ENCODE measurements at regions not wholly inside any gene's neighbourhood (a gene's known extent, or its start where the extent isn't known, plus 50 kb on each side); places are given as distances from the start of the nearest gene placed in this dataset.

GRCh38 chr20:4600308-4601014, 85.8 kb upstream of the PRNP start:
- DNase-seq: no peak

DNA sequence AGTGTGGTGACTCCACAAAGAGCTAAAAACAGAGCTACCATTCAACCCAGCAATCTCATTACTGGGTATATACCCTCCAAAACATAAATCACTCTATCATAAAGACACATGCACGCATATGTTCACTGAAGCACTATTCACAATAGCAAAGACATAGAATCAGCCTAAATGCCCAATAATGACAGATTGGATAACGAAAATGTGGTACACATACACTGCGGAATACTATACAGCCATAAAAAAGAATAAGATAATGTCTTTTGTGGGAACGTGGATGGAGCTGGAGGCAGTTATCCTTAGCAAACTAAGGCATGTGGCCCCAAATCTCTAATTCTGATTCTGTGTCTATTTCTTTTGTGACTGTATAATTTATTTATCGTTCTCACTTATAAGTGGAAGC, 89.0 kb upstream of the PRNP start:
- DNase-seq: no peak

- DNase-seq: no peak
Observed at GRCh38 chr20:4593149-4593525, 93.1 kb upstream of the PRNP start.

- DNase-seq: peak; percentile 61
Observed at GRCh38 chr20:4592316-4593148, 93.7 kb upstream of the PRNP start.

DNA sequence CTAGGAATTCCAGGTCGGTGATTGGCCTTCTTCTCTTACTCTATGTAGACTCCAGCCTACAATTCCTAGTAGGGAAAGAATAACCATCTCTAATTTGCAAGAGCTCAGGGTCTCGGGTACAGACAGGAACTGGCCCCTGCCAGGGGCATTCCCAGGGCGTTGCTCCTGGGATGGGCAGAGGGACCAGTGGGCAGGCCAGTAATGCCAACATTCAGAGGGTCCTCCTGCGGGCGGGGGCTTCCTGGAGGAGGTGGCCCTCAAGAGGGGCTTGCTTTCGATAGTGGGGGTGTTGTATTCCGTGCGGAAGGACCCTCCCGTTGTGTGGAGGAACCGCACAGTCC, 94.3 kb upstream of the PRNP start:
- no peak for DNase-seq

- DNase-seq: no peak
Observed at GRCh38 chr20:4585758-4586157, 100.5 kb upstream of the PRNP start.

GRCh38 chr20:4585104-4585753, 101.0 kb upstream of the PRNP start:
- DNase-seq: no peak

GRCh38 chr20:4584510-4584909, 101.7 kb upstream of the PRNP start:
- no peak for DNase-seq

DNA sequence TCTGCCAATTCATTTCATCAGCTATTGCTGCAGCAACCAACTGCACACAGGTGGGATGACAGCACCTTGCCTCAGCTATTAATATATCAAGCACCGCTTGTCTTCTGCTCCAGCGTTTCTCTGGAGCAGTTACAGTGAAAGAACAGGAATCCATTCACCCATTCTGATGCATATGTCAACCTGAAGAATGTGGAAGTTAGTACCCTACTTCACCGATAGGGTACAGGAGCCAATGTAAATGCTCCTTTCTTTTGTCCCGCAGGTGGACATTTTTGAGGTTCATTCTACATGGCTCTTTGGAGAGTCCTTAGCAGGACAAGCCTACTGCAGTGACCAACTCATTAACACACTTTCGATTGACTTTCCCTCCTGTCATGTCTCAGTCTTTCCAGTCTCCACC, 104.4 kb upstream of the PRNP start:
- DNase-seq: no peak

GRCh38 chr20:4578375-4578774, 107.9 kb upstream of the PRNP start:
- DNase-seq: no peak

DNA sequence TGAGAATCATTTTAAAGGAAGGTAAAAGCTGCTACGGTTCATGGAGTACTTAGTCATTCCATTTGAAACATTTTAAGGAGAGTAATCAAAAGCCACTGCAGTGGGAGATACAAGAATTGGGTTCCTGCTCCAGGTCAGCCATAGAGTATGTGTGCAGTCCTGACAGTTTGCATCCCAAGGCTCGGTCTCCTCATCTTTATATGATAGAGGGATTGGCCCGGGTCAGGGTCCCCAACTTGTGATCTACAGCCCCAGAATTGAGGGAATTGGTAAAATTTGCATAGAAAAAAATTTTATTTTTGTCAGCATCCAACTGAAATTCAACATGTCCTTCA, 111.9 kb upstream of the PRNP start:
- no peak for DNase-seq

DNA sequence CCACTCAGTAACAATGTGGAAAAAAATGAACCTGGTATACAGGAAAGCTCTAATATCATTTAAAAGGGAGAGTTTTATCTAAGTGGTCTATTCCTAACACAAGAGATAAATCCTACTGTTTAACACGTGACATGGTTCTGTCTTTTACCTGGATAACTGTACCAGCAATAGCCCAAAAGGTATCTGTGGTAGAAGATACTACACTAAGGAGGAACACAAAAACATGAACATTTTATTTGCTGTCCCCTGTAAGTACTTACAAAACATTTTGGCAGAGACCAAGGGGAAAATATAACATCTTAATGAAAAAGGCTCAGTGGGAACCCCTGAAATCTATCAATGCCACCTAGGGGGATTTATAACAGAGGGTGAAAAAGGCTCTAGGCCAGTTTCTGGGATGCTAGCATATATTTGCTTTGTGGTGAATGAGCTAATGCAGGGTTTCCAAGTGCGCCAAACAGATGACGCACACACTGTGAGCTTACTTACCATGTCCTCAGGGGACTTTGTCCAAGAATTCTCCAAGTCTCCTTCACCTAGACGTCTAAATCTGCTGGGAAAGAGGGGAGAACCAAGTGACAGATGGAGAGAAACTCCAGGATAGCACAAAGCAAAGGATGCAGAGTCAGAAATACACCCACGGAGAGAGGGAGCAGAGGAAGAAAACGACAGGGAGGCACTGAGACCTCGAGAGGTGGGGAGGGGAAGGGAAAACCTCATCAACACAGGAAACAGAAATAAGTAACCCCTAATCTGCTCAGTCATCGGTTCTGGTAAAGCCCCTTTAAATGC, 112.5 kb upstream of the PRNP start:
- DNase-seq: no peak

DNA sequence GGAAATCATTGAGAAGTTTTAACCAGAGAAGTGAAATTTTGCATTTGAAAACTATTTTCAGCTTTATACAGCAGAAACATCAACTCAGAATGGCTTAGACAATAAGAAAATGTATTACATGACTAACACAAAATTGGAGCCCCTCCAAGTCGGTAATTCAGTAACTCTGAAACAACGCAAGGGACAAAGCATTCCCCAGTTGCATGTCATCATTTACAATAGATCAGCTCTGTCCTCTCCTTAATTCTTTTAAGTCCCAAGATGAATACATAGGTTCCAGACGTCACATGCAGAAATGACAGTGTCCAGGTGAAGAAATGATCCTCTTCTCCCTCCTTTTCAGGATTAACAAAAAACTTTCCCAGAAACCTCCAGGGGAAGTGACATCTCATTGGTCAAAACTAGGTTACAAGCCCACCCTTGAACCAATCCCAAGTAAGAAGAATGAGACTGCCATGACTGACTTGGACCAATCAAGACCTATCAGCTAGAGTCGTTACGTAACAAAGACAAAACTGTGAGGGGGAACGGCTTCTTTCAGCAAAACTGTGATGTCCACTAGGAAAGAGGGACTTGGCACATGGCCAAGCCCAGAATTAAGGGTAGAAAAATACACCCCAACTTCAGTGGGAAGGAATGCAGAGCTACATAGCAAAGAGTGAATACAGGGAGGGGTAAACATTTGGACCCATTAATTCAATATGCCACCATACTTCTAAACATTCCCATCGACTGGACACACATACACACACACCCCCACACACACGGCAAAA, 114.3 kb upstream of the PRNP start:
- DNase-seq: no peak

- DNase-seq: no peak
Observed at GRCh38 chr20:4569865-4570264, 116.4 kb upstream of the PRNP start.

DNA sequence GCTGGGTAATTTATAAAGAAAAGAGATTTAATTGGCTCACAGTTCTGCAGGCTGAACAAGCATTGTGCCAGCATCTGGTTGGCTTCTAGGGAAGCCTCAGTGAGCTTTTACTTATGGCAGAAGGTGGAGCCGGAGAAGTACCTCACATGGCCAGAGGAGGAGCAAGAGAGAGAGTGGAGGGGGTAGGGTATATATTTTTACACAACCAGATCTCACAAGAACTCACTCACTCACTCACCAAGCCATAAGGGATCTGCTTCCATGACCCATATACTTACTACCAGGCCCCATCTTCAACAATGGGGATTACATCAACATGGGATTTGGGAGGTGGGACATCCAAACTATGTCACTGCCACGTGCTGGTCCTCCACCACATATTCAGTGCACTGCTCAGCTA, 117.2 kb upstream of the PRNP start:
- DNase-seq: no peak

DNA sequence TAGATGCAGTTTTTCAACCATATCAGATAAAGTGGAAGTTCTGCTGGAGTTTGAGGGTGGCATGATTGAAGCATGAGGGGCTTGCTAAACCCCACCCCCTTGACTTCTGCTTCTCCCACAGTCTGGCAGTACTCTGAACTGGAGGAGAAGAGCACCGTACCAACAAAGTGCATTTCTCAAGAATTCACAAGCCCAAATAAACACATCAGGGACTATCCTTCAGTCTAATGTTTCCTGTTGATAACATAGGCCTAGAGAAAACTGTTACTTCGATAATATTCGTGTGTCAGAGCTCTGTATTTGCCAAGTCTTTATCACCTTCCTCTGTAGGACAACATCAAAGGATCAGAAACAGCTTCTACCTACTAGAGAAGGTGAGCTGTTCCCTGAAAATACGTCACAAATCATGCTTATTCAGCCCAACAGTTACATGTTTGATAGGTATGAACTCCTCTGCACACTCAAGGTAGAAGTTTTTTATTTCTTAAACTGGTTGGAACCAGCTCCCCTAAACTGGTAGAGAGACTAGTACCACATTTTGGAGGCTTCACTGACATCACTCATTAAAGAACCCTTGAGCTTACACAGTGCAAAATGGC, 117.8 kb upstream of the PRNP start:
- no peak for DNase-seq

GRCh38 chr20:4567170-4567569, 119.1 kb upstream of the PRNP start:
- no peak for DNase-seq

DNA sequence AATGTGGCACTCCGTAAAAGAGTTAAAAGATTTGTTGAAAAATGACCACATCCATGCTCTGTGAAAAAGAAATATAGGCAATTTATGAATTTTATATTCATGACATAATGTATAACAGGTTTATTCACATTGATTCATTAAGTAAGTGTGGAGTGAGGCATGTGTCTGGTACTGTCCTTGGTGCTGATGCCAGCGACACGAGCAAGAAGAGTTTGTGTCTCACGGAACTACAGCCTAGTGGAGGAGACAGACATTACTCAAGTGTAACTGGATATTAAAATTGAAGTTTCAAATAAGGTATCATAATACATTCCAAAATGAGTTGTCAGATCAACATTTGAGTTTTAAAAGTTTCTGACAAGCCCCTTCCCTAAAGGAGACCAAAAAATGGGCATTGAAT, 122.7 kb upstream of the PRNP start:
- peak; percentile 2 for DNase-seq

DNA sequence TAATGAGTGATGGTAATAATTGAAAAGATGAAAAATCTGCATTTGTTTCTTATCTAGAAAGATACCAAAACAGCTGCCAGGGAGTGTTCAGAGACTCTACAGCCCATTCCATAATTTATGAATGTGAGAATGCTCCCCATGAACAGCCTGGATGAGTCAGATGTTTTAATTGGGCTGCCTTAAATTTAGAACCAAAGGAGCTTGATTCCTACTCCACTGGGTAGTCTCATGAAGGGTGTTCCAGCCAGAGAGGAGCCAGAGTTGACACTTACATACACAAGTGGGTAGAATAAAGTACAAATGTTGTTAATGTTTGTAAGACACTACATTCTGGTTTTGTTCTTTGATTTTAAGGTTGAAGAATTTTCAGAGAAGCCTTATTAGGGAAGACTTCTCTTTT, 123.2 kb upstream of the PRNP start:
- no peak for DNase-seq

DNA sequence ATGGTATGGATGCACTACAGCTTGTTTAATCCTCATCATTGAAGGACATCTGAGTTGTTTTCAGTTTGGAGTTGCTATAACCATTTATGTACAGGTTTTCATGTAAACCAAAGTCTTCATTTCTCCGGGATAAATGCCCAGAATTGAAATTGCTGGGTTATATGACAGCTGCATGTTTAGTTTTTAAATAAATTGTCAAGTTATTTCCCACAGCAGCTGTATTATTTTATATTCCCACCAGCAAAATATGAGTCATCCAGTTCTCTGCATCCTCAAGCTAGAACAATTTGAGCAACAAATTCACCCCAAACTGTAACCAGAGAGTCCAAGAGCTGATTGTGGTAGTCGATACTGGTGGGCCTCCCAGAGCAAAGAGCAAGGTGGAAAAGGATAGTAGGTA, 125.6 kb upstream of the PRNP start:
- no peak for DNase-seq

DNA sequence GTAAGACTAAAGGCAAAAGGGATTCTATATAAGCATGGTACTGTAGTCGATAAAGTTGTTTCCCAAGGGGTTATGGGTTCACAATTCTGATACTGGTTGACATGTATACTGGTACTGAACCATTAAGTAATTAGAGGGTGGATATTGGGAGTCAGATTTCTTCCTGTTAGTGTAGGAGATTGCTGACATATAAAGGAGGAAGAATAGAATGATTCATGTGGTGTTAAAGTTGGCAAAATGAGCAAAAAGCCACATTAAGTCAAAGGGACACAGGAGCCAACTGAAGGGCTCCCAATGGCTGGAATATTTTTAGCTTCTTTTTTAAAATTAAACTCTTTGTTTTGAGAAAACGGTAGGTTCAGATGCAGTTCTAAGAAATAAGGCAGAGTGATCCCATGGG, 126.3 kb upstream of the PRNP start:
- no peak for DNase-seq

DNA sequence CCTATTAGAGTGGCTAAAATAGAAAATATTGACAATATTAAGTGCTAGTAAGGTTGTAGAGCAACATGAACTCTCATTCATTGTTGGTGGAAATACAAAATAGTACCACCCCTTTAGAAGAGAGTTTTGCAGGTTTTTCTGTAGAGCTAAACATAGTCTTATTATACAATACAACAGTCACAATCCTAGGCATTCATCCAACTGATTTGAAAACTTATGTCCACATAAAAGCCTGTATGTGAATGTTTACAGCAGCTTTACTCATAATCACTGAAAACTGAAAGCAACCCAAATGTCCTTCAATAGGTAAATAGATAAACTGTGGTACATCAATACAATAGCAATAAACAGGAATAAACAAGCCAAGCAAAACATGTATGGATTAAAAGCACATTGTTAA, 127.2 kb upstream of the PRNP start:
- DNase-seq: no peak

Measured in CD4-positive, alpha-beta T cell treated with Interleukin-6 for 4 hours (primary cell).